Activated naive CD8-positive, alpha-beta T cell treated with anti-CD3 and anti-CD28 coated beads, Interleukin-2, amount 50 U/mL, for 24 hours (primary cell): ENCODE measurements at regions not wholly inside any gene's neighbourhood (a gene's known extent, or its start where the extent isn't known, plus 50 kb on each side); places are given as distances from the start of the nearest gene placed in this dataset.

Experiments used
- ATAC-seq: fragments of 150-1000 bp; cut with Tn5 transposase; one replicate; pipeline ENCODE4 v1.10.0; 2021
- DNase-seq: peaks from one replicate; pipeline ENCODE4 v3.0.0; 2021
- H3K27ac Mint-ChIP-seq: one replicate; pipeline ENCODE4 v1.8.0; 2021; ENCODE audit warnings: mild to moderate bottlenecking, mixed read lengths
- H3K27me3 Mint-ChIP-seq: one replicate; pipeline ENCODE4 v1.8.0; 2021; ENCODE audit warnings: mixed read lengths
- H3K36me3 Mint-ChIP-seq: one replicate; pipeline ENCODE4 v1.8.0; 2021; ENCODE audit warnings: low read depth, mixed read lengths
- H3K4me1 Mint-ChIP-seq: one replicate; pipeline ENCODE4 v1.8.0; 2021; ENCODE audit warnings: mixed read lengths
- H3K4me3 Mint-ChIP-seq: one replicate; pipeline ENCODE4 v1.8.0; 2021; ENCODE audit warnings: mild to moderate bottlenecking, moderate library complexity, mixed read lengths
- H3K9me3 Mint-ChIP-seq: one replicate; pipeline ENCODE4 v1.8.0; 2021; ENCODE audit warnings: mixed read lengths

DNA sequence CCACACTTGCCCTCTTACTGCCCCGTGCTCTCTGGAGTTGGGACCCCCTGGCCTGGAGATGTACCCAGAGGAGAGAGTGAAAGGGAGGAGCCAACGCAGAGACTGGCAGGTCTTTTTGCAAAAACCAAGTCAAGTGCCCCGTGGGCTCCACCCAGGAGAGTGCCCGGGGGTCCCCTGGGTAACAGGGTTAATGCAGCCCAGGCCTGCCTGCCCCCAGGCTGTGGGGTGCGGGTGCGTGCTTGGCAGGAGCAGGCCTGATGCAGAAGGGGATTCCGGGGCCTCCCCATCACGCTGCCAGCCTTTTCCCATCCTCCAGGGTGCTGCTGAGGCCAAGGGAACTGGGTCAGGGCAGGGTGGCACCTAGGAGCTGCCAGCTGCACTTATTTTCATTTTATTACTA is 184.4 kb downstream of the ERMARD start:
- Mint-ChIP-seq H3K27ac (no peak overlapping the region), H3K4me1 (no peaks in the 10 kb centered on the region), H3K36me3 (no peaks in the 10 kb centered on the region), H3K4me3 (no peak overlapping the region), H3K9me3 (no peaks in the 10 kb centered on the region), H3K27me3 (peaks cover 3% of the 10 kb centered on the region)
- ATAC-seq, result no peak
- no peak for DNase-seq

DNA sequence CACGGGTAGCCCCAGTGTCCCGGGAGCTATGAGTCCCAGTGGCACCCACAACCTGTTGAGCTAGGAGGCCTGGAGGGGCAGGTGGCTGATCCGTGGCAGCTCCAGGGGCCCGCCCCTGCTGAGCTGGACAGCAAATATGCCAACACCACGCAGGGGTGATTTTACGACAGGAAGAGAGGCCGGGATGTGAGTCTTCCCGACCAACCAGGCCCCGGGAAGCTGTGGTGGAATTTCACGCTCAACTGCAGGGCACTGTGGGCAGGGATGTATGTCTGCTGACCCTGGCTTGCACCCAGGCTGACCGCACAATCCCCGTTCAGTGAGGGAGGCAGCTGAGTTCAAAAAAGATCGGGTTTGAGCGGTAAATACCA is 183.9 kb downstream of the ERMARD start:
- Mint-ChIP-seq H3K9me3 (no peaks in the 10 kb centered on the region), H3K4me3 (no peak overlapping the region), H3K36me3 (no peaks in the 10 kb centered on the region), H3K4me1 (no peaks in the 10 kb centered on the region), H3K27me3 (peaks cover 3% of the 10 kb centered on the region), H3K27ac (no peak overlapping the region)
- DNase-seq (no peak), ATAC-seq (no peak)

DNA sequence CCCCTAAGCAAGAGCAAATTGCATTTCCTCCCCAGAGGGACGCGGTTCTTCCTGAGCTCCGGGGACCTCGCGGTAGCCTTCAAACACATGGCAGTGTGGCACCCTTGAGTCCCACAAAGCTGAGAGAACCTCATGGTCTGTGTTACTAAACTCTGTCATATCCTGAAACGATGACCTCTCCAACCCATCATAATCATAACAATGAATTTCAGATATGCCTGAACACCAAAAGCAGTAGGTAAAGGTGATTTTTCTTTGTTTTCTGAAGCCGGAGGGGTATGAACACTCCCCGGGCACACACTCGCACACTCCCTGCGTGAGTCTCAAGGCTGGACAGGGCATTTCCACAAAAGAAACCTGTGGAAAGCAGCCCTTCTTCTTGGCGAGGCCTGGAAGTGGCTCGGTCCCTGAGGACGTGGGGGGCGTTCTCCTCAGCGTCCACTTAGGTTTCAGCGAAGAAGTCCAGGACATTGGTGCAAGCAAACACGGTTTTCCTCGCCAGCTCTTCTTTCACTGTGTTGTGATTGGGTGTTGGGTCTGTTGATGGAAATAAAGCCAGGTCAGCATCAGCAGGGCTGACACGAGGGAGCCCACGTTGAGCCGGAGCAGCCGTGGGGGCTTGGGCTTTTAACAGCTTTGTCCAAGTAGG is 183.4 kb downstream of the ERMARD start:
- no peak overlapping the region for H3K27ac Mint-ChIP-seq
- H3K4me3 Mint-ChIP-seq, result no peak overlapping the region
- no peak for ATAC-seq
- H3K4me1 Mint-ChIP-seq, result no peaks in the 10 kb centered on the region
- no peaks in the 10 kb centered on the region for H3K9me3 Mint-ChIP-seq
- H3K36me3 Mint-ChIP-seq, result no peaks in the 10 kb centered on the region
- peaks cover 3% of the 10 kb centered on the region for H3K27me3 Mint-ChIP-seq
- DNase-seq, result no peak

DNA sequence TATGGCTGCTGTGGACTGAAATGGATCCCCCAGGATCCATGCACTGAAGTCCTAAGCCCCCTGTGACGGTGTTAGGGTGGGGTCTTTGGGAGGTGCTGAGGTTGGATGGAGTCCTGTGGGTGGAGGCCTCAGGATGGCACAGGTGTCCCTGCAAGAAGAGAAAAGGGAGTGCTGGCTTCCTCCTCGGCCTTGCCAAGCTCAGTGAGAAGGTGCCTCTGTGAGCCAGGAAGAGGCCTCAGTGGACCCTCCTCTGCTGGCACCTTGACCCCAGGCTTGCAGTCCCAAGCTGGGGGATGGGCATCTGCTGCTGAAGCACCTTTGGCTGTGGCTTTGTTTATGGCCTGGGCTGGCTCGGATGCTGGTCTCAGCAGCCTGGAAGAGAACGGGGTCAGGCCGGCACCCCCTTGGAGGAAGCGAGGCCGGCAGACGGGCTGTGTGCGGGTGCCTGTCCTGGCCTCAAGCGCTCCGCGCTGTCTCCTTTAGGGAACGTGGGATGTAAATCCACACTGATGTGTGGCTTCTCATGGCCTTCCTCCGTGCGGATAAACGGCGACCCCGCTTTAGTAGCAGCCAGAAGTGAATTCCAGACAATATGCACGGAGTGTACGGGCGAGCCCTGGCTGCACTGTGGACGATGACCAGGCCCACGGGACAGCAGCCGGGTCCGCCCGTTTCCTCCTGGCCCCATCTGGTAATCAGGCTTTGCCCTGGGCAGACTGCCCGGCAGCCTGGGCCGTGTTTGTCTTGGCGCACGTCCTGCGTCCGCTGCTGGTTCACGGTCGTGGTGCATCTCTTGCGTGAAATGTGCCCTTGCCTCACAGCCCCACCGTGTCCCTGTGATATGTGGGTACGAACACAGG is 182.6 kb downstream of the ERMARD start:
- Mint-ChIP-seq H3K27me3 (peaks cover 6% of the 10 kb centered on the region), H3K27ac (no peak overlapping the region), H3K9me3 (peaks cover 4% of the 10 kb centered on the region), H3K36me3 (no peaks in the 10 kb centered on the region), H3K4me3 (no peak overlapping the region), H3K4me1 (no peaks in the 10 kb centered on the region)
- no peak for ATAC-seq
- no peak for DNase-seq

DNA sequence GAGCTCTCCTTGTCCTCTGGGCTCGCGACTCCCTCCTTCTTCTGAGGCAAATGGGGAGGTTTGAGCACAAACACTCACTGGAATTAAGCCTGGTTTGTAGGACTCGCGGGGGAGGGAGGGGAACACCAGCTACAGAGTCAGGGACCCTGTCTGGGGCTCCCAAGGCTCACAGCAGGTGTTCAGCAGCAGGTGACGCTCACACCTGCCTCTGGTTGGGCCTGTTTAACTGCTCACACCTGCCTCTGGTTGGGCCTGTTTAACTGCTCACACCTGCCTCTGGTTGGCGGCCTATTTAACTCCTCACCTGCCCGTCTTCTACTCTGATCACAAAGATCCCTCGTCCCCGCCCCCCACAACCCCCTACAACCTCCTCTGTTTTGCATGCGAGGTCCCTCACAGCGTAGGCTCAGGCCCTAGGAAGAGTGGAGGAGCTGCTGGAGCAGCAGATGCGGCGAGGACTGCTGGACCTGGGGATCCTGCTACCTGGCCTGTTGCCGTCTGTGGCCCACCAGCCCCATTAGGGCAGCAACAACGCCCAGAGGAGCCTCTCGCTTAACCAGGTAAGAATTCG is 181.9 kb downstream of the ERMARD start:
- Mint-ChIP-seq H3K27me3 (peaks cover 8% of the 10 kb centered on the region), H3K4me3 (no peak overlapping the region), H3K27ac (no peak overlapping the region), H3K4me1 (no peaks in the 10 kb centered on the region), H3K36me3 (no peaks in the 10 kb centered on the region), H3K9me3 (peaks cover 9% of the 10 kb centered on the region)
- no peak for DNase-seq
- ATAC-seq, result no peak

DNA sequence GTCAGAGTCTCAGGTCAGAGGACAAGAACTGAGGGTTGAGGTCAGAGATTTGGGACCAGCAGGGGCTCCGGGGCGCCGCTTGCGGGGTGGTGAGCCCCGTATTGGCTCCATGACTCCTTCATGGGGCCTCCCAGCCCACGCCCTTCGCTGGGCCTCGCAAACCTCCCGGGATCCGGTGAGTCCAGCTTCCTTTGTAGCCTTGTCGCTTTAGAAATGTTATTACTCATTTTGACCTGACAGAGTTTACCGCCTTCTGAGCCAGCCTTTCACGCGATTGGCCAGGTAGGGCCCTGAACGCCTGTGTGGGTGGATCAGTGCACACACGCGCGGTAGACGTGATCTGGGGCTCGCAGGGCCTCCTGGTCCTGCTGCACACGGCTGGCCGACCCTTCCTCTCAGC is 181.1 kb downstream of the ERMARD start:
- ATAC-seq (no peak), DNase-seq (no peak)
- Mint-ChIP-seq H3K4me3 (no peak overlapping the region), H3K36me3 (no peaks in the 10 kb centered on the region), H3K4me1 (no peaks in the 10 kb centered on the region), H3K9me3 (peaks cover 9% of the 10 kb centered on the region), H3K27ac (no peak overlapping the region), H3K27me3 (peaks cover 8% of the 10 kb centered on the region)

DNA sequence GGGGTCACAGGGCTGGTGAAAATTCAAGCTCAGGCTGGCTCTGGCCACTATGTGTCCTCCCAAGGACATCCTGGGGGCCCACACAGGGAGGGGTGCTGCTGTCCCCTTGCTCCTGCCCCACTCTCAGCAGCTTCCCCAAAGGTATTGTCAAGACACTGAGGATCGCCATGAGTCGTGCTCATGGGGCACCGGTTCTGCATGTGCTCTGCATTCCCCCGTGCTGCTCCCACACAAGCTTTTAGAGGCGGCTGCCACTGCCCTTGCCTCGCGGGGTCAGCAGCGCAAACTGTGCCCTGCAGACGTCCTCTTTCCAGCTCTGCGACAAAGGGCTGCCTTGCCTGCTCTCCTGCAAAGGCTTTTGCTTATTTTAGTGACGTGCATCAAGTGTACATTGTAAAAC is 179.8 kb downstream of the ERMARD start:
- peaks cover 9% of the 10 kb centered on the region for H3K9me3 Mint-ChIP-seq
- no peak overlapping the region for H3K4me3 Mint-ChIP-seq
- ATAC-seq (no peak), DNase-seq (no peak)
- H3K27me3 Mint-ChIP-seq, result peaks cover 11% of the 10 kb centered on the region
- H3K36me3 Mint-ChIP-seq, result no peaks in the 10 kb centered on the region
- no peak overlapping the region for H3K27ac Mint-ChIP-seq
- no peaks in the 10 kb centered on the region for H3K4me1 Mint-ChIP-seq

DNA sequence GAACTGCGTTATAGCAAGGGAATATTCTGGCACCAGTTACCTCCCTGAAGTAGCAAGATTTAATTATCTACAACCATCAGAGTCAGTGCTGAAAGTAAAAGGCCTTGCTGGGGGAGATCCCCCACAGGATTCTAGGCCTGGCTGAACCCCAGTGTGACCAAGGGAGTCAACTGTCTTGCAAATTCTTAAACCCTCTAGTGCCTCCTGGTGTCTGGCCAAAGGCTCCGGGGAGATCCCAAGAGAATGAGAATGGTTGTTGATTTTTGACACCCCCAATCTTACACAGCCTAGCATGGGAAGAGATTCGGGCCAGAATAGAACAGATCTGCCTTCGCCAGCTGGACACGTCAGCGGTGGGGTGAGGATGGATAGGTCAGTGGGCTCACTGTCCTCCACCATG is 179.4 kb downstream of the ERMARD start:
- DNase-seq (no peak), ATAC-seq (peak; percentile 28)
- Mint-ChIP-seq H3K27me3 (peaks cover 11% of the 10 kb centered on the region), H3K27ac (no peak overlapping the region), H3K9me3 (peaks cover 9% of the 10 kb centered on the region), H3K4me1 (no peaks in the 10 kb centered on the region), H3K4me3 (no peak overlapping the region), H3K36me3 (no peaks in the 10 kb centered on the region)

DNA sequence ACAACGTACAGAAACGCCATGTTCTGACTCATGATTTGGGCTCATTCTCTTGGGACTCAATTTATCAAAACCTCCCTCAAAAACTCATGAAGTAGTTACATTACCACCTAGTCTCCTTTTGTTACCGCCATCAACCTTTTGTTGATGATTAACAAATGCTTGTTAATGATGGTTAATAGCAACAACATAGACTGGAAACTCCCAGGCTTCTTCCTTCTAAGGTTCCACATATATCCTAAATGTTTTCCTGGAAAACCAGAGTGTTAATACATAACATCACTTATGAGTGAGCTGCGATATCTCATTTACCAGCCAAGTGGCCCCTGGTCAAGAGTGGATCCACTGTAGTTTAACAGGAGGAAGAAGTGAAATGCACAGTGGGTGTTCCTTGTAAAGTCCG is 176.3 kb downstream of the ERMARD start:
- H3K27me3 Mint-ChIP-seq, result peaks cover 13% of the 10 kb centered on the region
- no peaks in the 10 kb centered on the region for H3K4me1 Mint-ChIP-seq
- no peak overlapping the region for H3K27ac Mint-ChIP-seq
- H3K4me3 Mint-ChIP-seq, result no peak overlapping the region
- no peak for ATAC-seq
- no peak for DNase-seq
- peaks cover 9% of the 10 kb centered on the region for H3K9me3 Mint-ChIP-seq
- H3K36me3 Mint-ChIP-seq, result no peaks in the 10 kb centered on the region

DNA sequence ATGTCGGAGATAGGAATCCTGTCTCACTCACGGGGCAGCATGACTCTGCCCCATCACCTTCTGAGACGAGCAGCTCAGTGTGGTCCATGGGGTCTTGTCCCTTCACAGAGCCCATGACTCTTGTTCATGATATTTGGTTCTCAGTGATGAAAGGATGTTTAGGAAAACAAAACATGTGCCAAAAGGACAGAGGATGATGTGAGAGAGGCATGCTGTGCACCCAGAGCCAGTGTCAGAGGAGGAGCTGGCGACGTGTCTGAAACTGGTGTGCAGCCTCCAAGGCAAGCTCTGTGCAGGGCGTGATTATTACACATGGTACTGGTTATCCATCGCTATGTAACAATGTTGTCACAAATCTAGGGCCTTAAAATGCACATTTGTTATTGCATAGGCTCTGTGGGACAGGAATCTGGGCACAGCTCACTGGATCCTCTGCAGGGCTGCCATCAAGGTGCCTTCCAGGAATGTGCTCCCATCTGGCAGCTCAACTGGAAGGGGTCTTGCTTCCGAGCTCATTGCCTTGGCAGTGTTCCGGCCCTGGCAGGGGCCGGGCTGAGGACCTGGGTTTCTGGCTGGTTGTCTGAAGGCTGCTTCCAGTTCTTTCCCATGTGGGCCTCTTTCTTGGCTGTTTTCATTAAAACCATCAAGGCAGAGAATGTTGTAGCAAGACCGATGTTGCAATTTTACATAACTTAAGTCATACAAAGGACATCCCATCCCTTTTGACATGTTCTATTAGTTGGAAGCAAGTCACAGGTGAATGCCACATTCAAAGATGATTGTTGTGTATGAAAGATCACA is 175.4 kb downstream of the ERMARD start:
- Mint-ChIP-seq H3K4me3 (no peak overlapping the region), H3K9me3 (peaks cover 9% of the 10 kb centered on the region), H3K36me3 (no peaks in the 10 kb centered on the region), H3K4me1 (peaks cover 3% of the 10 kb centered on the region), H3K27me3 (peaks cover 13% of the 10 kb centered on the region), H3K27ac (no peak overlapping the region)
- no peak for DNase-seq
- no peak for ATAC-seq

DNA sequence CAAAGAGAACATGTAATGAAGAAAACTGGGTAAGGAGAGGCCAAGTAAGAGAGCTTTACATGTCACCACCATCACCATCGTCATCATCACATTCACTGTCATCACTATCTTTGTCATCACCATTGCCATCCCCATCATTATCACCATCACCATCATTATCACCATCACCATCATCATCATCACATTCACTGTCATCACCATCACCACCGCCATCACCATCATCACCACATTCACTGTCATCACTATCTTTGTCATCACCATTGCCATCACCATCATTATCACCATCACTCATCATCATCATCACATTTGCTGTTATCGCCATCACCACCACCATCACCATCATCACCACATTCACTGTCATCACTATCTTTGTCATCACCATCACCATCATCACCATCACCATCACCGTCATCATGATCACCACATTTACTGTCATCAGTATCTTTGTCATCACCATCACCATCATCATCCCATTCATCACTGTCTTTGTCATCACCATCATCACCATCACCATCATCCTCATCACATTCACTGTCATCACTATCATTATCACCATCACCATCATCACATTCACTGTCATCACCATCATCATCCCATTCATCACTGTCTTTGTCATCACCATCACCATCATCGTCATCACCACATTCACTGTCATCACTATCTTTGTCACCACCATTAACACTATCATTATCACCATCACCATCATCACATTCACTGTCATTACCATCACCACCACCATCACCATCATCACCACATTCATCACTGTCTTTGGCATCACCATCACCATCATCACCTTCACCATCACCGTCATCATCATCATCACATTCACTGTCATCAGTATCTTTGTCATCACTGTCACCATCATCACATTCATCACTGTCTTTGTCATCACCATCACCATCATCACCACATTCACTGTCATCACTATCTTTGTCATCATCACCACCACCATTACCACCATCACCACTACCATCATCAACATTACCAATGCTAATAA is 172.3 kb downstream of the ERMARD start:
- Mint-ChIP-seq H3K27me3 (peaks cover 7% of the 10 kb centered on the region), H3K4me1 (peaks cover 8% of the 10 kb centered on the region), H3K36me3 (no peaks in the 10 kb centered on the region), H3K4me3 (no peak overlapping the region), H3K27ac (no peak overlapping the region), H3K9me3 (peaks cover 3% of the 10 kb centered on the region)
- ATAC-seq (no peak), DNase-seq (no peak)

DNA sequence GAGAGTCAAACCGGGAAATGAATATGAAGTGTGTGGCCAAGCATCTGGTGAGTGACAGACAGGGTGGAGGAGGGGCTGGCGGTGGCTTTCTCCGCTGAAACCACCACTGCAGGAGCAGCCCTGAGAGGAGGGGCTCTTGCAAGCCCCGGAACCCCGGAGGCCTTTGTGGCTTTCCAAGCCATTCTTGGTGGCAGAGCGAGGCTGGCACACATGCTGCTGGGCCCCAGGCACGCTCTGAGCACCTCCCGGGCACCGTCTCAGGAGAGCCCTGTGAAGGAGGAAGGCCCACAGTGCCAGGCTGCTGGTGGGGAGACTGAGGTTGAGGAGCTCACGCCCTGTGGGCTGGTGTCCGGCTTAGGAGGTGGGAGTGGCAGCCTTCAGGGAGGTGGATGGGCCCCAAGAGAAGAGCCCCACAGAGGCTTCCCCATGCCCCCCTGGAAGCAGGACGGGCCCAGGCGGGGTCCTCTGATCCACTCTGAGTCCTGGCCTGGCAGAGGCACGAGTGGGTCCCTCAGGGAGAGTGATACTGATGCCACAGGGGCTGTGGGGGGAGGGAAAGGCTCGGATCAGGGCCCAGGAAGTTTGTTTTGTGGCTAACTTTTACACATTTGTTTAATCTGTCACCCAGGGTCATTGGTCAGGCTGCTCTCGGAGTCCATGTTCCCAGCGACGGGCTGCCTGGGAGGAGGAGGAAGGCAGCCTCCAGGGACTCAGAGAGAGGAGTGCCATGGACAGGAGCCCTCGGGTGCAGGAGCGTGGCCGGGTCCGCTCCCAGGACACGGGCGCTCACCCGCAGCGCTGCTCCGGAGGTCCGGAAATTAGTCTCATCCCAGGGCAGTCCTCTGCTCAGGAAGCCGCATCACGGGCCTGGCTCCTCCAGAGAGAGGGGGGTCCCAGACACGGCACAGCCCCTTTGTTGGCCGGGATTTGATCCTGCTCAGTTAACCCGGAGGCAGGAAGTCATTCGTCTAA is 170.7 kb downstream of the ERMARD start:
- peak; percentile 65 for DNase-seq
- ATAC-seq, result peak; percentile 92
- H3K36me3 Mint-ChIP-seq, result no peaks in the 10 kb centered on the region
- H3K27ac Mint-ChIP-seq, result no peak overlapping the region
- H3K4me1 Mint-ChIP-seq, result peaks cover 8% of the 10 kb centered on the region
- peaks cover 8% of the 10 kb centered on the region for H3K9me3 Mint-ChIP-seq
- H3K27me3 Mint-ChIP-seq, result peaks cover 5% of the 10 kb centered on the region
- H3K4me3 Mint-ChIP-seq, result no peak overlapping the region

DNA sequence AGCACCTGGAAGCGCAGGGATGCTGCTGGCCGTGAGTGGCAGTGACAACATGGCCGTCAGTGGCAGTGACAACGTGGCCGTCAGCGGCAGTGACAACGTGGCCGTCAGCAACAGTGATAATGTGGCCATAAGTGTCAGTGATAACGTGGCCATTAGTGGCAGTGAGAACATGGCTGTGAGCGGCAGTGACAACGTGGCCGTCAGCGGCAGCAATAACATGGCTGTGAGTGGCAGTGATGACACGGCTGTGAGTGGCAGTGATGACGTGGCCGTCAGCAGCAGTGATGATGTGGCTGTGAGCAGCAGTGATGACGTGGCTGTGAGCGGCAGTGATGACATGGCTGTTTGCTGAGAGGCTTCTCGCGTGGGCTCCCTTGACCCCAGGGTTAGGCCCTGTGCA is 169.8 kb downstream of the ERMARD start:
- no peak for DNase-seq
- H3K4me3 Mint-ChIP-seq, result no peak overlapping the region
- H3K27ac Mint-ChIP-seq, result no peak overlapping the region
- peaks cover 8% of the 10 kb centered on the region for H3K4me1 Mint-ChIP-seq
- H3K36me3 Mint-ChIP-seq, result no peaks in the 10 kb centered on the region
- peaks cover 2% of the 10 kb centered on the region for H3K27me3 Mint-ChIP-seq
- H3K9me3 Mint-ChIP-seq, result peaks cover 8% of the 10 kb centered on the region
- no peak for ATAC-seq
